ENCODE measurements at regions not wholly inside any gene's neighbourhood (a gene's known extent, or its start where the extent isn't known, plus 50 kb on each side); places are given as distances from the start of the nearest gene placed in this dataset.

DNA sequence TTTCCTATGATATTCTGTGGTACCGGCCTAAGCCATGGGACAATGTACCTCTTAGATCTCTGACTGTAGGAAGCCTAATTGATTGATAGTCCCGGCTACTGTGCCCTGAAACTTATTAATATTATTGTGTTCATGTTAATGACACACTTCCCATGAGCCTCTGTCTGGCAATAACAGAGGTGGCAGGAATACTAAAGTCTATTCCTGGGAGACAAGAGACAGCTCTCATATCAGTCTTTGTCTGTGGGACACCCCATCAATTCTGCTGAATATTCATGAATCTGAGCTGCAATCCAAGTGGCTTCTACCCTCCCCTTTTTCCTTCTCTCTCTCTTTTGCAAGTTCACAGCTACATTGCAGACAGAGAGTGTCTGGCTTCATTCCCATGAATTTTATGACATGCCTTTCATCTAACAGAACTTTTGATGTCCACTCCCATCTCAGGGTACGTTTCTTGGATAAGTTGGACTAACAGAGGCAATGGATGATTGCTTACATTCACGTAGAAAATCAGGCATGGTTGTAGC is 907.5 kb downstream of the ZPLD1 start:
- DNase-seq (ENCODE audit: low read depth in 2 of 2) = no peak

DNA sequence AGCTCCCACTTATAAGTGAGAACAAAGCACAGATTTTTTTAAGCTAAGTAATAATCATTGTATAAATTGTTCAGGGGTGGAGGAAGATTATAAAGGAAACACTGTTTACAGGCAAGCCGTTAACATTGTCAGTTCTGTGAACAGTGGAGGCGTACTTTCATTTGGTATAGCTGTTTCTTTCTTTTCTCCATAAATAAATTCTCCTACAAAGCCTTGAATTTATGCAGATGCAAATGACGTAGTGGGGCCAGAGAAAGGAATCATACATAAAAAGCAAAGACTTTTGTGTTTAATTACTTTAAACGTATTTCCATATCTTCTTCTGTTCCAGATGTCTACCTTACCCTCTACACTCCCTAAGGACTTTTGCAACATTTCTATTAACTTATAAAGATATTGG is 914.9 kb downstream of the ZPLD1 start:
- DNase-seq (ENCODE audit: low read depth in 2 of 2) = no peak

DNA sequence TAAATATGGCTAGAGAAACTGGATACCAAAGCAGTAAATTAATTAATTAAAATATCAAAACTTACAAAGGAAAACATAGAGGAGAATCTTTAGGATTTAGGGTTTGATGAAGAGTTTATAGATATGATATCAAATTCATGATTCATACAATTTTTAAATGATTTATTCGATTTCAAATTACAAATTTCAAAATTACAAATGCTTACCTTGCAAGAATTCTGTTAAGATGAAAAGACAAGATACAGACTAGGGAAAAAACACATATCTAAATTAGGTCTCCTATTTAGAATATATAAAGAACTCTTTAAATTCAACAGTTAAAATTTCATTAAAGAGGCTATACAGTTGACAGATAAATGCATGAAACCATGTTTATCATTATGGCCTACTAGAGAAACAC is 930.7 kb downstream of the ZPLD1 start:
- no peak for DNase-seq (ENCODE audit: low read depth in 2 of 2)

DNA sequence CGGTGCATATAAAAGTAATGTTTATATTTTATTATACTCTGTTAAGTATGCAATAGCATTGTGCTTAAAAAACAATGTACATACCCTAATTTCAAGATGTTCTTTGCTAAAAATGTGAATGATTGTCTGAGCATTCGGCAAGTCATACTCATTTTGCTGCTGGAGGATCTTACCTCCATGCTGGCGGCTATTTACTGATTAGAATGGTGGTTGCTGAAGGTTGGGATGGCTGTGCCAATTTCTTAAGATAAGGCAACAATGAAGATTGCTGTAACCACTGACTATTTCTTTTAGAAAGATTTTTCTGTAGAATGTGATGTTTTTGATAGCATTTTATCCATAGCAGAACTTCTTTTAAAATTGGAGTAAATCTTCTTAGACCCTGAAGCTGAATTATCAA is 932.7 kb downstream of the ZPLD1 start:
- DNase-seq (ENCODE audit: low read depth in 2 of 2) = no peak

DNA sequence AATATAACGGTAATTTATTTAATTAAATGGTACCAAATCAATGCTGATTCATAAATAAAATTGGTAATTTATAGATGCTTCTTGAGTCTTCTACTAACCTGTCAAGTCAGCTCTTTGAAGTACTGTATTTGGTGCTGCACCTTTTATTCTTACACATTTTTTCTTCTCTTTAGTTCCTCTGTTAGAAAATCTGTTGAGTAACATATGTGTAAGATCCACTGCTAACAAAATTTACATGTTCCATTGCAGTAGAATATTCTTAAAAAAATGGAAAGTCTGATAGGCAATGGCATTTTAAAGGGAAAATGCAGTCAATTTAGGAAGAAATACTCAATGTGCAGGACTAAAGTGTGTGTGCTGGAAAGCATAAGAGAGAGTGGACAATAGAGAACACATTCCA is 936.6 kb downstream of the ZPLD1 start:
- DNase-seq (ENCODE audit: low read depth in 2 of 2) = no peak

DNA sequence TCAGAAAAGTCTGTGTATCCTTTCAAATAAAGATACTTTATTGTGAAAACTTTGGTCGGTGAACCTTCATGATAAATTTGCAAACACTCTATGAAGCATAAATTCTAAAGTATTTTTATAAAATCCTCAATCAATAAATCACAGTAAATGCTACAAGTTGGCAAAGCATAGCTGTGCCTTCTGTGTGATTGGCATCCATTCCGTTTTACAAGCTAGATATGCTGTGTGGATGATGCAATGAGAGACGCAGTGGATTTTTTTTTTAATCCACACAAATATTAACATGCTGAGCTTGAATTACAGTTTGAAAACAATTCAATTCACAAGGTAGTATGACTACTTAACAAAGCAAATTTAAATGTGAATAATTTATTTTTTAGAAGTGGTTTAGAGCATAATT is 937.2 kb downstream of the ZPLD1 start:
- DNase-seq (ENCODE audit: low read depth in 2 of 2) = no peak

DNA sequence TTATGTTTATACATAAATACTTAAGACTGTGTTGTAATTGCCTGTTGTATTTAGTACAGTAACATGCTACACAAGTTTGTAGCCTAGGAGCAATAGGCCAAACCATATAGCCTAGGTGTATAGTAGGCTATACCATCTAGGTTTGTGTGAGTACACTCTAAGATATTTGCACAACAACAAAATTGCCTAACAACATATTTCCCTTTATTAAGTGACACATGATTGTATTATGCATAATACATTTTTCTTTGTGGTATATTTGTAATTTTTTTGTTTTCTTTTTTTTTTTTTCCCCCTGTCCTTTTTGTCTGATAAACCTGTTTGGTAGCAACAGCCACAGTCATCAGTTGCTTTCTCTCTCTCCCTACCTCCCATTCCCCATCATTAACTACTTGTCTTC is 945.6 kb downstream of the ZPLD1 start:
- no peak for DNase-seq (ENCODE audit: low read depth in 2 of 2)

DNA sequence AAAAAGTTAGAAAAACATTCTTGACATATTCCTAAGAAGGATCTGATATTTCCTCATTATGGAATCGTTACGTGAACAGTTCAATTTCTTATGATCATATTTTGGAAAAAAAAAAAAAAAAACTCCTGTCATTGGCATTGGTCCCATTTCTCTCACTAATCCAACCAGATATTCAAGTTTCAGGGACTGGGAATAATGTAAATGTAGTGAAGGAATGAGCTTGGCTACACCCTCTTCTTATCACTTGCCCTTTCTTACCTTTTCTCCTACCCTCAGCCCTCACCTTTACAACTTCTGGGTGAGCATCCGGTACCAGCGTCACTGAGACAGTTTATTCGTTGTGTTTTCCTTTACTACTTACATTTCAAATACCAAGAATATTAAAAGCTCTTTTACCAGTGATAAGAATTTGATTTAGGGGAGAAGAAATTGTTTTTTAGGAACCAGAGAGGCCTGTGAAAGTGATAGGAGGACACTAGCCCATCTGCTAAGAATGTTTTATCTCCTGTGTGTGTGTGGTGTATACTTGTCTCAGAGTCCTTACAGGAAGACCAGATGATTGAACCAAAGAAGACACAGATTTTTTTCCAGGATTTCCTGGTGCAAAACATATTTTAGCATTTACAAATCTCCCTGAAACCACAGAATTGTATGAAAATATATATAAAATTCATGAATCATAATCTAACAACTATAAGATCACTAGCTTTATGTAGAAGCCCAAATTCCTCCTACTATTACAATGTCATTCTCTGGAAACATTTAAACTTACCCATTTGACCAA is 946.7 kb downstream of the ZPLD1 start:
- DNase-seq (ENCODE audit: low read depth in 2 of 2) = no peak

DNA sequence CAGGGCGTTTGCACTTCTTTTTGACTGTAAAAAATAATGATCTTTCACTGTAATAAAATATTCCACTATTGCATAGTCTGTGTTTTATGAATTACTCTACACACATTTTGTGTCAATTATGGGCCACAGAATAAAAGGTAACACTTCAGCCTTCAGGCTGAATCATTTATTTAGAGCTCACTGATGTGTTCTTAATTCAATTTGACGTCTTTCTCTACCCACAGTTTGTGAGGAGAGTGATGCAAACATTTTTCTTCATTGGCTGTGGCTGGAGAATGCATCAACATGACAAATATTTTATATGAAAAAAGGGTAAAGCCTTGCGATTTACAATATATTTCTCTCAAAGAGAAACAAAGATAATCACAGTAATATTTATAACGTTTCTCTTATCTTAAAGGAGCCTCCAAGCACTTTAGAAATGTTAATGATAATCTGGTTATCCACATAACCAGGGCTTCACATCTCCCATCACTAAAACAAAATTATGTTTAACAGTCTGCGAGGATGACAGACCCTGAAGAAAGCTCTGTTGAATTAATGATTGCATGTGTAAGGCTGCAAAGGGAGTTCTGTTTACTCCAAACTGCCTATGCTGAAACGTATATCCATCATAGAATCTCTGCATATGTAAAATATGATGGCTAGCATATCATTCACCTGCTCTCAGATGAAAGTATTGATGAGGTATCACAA is 951.3 kb downstream of the ZPLD1 start:
- DNase-seq (ENCODE audit: low read depth in 2 of 2) = no peak

DNA sequence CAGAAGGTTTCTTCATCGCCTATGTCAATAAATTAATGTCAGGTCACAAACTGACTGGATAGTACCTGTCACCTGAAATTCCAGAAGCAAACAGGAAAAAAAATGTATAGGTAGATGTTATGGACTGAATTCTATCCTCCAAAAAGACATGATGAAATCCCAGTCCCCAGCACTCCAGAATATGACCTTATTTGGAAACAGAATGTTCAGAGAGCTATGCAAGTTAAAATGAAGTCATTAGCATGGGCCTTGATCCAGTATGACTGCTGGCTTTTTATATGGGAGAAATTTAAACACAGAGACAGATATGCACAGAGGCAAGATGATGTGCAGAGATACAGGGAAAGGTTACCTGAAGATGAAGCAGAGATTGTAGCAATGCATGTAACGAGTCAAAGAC is 953.4 kb downstream of the ZPLD1 start:
- DNase-seq (ENCODE audit: low read depth in 2 of 2) = no peak

DNA sequence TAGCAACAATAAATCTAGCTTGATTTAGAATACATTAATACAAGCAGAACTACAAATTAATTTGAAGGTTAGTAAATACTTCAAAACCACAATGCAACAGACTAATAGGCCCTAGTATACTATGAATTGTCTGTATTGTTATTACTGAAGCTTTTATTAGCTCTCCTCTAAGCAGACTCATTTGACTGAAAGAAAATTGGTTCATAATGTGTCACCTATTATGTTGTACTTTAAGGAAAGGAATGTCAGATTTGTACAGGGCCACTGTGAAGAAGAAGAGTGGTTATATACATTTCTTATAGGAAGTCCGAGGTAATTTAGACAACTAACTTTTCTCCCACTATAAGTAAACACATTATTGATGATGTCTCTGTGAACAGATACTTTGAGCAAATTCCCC is 954.5 kb downstream of the ZPLD1 start:
- no peak for DNase-seq (ENCODE audit: low read depth in 2 of 2)

DNA sequence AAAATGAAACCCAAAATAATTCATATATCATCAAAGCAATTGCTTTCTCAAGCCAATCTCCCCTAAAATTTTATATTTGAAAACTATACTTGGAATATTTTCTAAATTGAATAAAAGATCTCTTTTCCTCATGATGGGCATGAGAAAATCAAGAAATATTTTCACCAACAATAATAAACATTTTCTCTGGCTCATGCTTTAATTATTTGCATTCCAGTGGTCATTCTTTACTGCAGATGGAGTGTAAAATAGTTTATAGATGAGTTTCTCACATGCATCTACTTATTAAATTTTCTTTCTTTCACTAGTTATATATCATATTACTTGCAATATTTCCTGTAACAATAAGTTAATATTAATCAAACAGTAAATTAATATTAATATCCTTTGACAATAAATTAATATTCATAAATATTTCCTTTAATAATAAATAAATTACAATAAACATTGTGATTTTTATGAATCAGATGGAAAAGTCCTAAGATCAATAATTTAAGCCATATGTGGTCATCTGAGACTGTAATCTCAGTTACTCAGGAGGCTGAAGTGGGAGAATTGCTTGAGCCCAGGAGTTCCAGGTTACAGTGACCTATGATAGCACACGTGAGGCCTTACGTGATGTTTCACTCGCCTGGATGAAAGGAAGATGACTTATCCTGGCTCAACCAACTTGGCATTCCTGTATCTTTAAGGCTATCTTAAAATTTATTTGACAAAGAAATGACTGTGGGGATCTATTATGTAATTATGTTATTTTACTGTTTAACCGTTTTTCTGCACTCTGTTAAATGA is 958.8 kb downstream of the ZPLD1 start:
- DNase-seq (ENCODE audit: low read depth in 2 of 2) = no peak

DNA sequence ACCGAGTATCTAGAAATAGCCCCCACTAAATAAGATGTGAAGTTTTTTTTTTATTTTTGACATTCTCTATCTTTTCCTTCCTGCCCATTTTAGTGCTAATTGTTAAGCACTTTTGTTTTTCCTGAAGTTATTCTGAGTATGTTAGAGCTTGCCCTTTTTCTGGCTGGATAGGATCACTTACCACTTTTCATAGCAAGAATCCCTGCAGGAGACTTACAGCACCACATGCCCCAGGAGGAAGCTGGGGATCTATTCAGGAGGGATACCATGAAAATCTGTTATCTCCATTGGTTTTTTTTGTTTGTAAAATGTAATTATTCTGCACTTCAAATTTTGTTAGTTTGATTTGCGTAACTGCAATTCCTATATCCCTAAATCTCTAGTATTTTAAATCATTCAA is 968.4 kb downstream of the ZPLD1 start:
- no peak for DNase-seq (ENCODE audit: low read depth in 2 of 2)

DNA sequence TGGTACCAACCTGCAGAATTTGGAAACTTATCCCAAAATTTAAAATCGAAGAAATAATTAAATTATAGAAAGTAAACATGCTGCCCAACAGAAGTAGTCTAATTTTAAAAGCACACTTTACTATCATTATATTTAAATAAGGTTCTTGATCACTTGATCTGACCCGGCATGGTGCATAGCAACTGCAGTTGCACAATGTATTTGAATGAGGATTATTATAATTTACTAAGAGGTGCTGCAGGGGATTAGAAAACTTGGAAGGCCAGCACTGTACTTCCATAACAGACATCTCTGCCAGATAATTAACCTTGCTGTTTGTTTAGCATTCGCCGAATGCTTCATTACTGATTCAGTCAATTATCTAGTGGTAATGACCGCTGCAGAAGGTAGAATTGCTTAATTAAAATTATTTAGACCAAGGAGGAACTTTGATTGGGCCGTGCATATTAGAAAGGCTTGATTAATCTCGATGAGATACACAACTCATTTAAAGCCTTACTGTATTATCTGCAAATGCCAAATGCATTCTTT is 971.6 kb downstream of the ZPLD1 start:
- DNase-seq (ENCODE audit: low read depth in 2 of 2) = no peak

DNA sequence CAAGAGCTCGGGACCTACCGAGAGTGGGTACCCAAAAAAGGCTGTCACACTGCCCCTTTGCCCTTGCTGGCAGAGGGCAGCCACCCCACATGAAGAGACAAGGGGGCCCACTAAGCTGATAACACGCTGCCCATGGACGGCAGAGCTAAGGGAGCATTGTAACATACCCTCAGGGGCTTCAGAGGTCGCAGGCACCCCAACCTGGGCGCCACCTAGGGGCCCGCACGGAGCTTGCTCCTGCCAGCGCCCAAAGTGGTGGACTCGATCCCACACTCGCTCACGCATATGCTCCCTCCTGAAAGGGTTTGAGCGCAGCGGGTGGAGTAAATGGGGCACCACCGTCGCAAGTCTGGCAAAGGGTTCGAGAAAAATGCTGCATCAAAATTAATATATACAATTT is 975.4 kb downstream of the ZPLD1 start:
- no peak for DNase-seq (ENCODE audit: low read depth in 2 of 2)

DNA sequence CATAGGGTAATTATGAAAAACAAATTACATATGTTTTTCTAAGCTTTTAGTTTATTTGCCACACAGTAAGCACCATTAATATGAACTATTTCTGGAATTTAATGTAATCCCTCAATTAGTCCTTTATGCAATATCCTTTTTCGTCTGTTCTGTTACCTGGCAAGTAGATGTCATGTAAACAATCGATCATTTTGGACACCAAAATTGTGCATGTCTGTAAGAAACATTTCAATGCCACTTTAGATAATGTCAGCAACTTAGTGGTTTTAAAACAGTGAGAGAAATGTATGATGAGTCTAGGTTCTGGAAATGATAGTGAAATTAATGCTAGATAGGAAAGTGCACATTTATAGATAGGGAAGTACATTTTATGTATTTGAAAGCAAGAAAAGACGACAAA is 986.6 kb downstream of the ZPLD1 start:
- no peak for DNase-seq (ENCODE audit: low read depth in 2 of 2)

DNA sequence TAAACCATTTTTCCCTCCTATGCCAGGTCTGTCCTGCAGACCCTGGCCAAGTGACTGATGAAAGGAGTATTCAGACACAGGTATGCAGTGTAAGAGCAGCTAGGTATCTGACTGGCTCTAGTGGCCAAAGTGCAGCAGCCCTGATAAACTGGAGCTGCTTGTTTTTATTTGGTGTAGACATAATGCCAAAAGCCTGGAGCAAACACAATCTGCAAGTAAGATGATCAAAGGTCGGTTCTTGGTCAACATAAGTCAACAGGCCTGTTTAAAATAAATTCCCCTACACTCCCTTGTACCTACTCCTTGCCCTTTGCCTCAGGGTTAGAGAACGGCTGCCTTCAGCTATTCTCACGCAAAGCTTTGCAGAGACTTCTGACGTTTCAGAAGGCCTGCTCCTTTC is 1003.1 kb downstream of the ZPLD1 start:
- DNase-seq (ENCODE audit: low read depth in 2 of 2) = no peak

DNA sequence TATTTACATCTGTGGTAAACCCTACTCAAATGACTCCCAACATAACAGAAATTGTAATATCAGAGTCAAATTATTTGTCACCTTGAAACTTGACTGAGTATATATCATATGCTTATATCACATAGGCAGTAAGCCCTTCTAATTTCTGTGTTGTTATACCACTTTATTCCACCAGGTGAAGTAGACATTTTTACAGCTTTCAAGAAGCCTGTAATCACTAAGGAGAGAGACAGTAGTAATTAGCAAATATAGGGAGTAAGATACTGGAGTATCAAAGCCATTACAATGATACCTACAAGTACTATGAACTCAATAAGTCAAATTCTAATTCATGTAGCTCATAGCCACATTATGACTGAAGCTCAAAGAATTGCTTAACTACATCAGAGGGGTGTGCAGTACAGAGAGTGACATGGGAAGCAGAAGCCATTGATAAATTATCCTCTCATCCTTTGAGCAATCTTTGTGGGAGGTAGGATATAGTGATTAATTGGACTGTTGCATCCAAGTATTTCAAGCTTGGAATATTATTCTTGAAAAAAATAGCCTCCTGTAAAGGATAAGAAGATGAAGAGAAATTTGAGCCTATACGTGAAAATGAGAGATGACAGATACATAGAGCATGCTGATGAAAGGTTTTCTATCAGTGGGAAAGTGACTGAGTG is 1005.9 kb downstream of the ZPLD1 start:
- DNase-seq (ENCODE audit: low read depth in 2 of 2) = no peak

DNA sequence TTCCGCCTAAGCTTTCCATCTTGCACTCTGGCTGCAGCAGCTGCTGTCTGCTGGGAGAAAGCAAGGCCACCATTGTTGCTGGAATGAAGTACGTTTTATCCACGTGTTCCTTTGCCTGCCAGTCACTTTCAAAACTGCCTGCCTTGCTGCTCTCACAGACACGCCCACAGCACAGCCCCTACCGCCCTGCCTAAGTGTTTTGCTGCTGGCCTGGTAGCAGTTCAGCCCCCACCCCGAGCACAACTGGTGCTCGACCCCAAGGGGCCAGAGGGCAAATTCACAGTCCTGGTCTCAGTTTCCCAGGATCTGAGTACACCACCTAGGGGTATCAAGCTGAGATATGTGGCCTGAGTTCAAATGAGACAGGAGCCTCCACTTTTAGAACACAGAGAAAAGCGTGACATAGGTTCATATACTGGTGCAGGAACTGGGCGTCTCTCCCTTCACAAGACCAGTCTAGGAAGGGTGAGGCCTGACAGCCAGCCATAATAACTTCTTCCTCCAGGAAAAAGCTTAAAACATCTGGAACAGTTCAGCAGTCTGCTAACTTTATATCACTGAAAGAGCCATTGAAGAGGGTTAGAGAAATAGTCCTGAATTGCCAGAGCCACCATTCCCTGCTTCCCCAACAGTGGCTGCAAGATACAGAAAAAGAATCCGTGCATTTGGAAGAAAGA is 1012.3 kb downstream of the ZPLD1 start:
- no peak for DNase-seq (ENCODE audit: low read depth in 2 of 2)

DNA sequence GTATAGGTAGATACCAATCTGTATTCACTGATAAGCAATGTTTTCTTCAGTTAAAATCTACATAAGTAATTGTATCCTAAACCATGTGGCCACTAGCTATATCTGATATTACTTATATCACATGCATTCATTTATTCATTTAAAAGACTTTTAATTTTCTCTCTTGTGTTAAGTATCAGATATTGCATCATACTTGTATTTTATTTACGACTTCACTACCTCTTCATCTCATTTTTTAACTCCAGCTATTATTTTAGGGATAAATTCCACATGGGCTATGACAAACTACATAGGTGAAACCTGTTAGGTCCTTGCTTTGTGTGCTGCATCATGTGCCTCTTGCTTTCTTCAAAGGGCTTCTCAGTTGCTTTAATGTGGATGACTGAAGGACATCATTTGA is 1018.3 kb downstream of the ZPLD1 start:
- no peak for DNase-seq (ENCODE audit: low read depth in 2 of 2)

DNA sequence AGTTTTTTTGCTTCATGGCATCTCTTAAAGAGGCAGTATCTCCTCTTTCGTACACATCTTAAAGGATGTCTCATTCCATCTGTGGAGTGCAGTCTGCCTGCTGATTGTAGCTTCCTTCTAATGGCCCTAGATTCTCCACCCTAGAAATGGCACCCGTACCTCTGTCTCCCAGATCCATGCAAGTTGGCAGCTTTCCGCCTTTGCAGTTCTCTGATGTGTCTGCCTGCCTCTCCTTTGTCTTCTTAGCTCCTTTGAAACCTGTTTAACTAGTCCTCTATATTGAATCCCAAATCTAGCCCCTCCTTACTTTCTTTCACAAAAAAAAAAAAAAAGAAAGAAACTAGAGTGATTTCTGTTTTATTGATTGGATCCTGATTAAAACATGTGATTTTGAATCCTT is 1025.0 kb downstream of the ZPLD1 start:
- no peak for DNase-seq (ENCODE audit: low read depth in 2 of 2)

Measured in stimulated activated CD8-positive, alpha-beta memory T cell treated with anti-CD3 and anti-CD28 coated beads, Interleukin-2, amount 100 ng/mL, for 48 hours (primary cell).